Stimulated activated CD8-positive, alpha-beta memory T cell treated with anti-CD3 and anti-CD28 coated beads, Interleukin-7, amount 100 ng/mL, for 24 hours (primary cell): ENCODE measurements at regions not wholly inside any gene's neighbourhood (a gene's known extent, or its start where the extent isn't known, plus 50 kb on each side); places are given as distances from the start of the nearest gene placed in this dataset.

ENCODE experiments used
- DNase-seq: peaks from one replicate; pipeline ENCODE4 v3.0.0-alpha.2; 2020; ENCODE audit warnings: low read depth

DNA sequence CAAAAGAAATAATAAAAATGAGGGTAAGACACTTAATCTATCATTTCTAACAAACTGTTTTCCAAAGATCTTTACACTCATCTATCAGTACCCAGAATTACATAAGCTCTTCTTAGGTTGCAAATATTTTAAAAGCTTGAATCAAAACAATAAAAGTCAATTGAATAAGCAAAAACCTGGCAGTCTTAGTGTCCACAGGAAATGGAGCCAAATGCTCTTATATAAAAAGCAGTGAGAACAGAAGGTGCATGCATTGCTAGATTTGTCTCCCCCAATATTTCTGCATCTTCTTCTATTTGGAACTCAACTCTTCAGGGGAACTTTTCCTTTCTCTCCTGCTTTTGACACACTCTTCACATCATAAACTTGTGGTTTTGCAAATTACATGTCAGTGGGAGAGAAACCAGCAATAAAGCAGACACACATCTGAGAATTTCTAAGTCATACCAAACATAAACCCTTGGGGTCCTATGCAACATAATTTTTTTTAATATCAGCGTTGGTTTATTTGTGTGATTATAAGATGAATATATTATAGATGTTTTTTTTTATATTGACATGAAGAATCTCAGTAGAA is 343.9 kb upstream of the ACVR2A start:
- DNase-seq, result no peak

DNA sequence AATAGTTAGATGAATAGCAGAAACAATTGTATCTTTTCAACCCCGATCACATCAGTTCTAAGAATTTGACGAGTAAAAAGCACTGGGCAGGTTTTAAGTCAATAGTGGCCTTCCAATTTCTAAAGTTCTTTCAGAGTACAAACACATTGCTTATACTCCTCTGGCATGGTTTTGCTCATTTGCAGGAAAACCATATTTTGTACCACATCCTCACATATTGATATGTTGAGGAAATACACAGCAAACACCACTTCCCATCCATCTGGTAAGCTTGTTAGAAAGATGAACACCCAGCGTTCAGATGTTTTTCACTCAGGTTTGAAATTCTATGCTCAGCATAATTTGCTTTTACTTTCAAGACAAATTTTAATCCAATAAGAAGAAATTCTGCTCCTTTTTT is 344.6 kb upstream of the ACVR2A start:
- no peak for DNase-seq

- no peak for DNase-seq
Measured at GRCh38 chr2:147499785-147500184, 345.0 kb upstream of the ACVR2A start.

GRCh38 chr2:147495734-147496133 is 349.1 kb upstream of the ACVR2A start:
- no peak for DNase-seq

GRCh38 chr2:147492471-147492870 is 352.4 kb upstream of the ACVR2A start:
- no peak for DNase-seq

DNA sequence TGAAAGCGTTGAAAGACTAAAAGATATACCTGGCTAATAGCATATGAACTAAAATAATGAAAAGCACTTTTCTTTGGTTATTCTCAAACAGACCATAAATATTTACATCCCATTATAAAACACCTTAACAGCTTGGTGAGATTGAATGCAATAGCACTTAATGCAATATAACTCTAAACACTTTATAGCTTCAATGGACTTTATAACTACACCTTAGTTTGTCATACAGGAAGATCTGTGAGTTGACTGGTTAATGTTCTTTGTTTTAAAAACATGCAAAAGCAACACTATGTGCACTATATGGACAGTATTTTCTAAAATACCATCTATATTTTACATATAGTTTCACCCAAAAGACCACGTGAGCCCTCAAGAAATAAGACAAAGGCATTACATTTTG is 353.3 kb upstream of the ACVR2A start:
- DNase-seq, result no peak

DNA sequence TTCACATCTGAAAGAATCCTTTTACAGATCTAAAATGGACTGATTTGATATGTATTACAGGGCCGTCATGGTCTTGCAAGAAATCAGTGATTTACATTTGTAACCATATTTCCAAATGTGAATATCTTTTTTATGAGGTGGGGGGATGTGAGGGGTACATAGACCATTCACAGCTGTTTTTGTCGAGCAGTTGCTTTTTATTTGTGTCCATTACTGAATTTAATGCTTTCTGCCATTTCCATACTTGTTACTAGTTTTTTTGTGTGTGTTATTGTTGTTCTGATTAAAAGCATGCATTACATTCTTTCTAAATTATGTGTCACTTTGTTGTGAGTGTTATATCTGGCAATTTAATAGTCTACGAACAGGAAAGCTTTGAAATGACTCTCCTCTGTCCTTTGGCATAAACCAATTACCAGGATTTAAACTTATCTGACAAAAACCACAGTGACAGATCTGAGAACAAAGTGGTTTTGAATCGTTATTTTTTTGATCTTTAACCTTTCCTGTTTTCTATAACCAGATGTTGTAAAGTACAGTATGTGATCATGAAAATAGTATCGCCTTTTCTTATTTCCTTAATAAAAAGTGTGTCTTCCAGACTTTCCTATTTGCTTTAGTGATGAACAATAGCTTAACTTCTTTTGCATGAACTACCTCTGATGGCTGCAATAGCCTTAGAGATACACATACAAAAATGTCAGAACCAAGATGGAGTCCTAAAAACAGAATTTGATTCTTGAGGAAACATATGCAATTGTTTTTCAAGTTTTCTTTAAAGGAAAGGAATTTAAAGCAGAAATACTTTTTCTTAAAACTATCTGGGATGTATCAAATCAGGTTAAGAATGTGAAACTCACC is 354.2 kb upstream of the ACVR2A start:
- no peak for DNase-seq

DNA sequence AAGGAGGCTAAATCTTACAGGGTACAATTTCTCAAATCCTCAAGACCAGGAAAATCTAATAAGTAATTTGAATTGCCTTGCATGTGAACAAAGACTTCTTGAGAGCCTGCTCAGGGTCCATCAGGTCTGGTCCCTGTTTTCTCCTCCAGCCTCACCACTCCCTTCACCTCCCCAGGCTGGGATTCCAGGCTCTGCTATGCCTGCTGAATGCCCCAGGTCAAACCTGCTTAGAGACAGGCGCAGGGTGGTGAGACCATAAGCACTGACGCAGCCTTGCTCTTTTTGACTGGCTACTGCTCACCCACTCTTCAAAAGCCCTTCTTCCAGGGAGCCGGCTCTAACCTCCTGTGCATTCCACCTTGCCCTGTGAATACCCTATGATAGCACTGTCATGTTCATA is 356.4 kb upstream of the ACVR2A start:
- DNase-seq, result no peak

DNA sequence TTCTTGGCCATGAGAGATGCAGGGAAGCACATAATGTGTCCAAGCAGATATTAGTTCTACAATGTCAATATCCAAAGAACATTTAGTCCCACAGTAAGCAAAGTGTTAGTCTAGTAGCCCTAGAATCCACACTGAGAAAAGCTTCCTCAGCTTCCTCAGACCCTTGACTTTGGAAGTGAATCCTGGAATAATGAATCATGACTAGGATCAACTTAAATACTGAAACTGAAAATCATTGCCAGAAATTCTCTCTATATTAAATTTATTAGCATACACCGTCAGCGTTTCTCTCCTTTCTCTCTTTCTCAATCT is 356.9 kb upstream of the ACVR2A start:
- no peak for DNase-seq

DNA sequence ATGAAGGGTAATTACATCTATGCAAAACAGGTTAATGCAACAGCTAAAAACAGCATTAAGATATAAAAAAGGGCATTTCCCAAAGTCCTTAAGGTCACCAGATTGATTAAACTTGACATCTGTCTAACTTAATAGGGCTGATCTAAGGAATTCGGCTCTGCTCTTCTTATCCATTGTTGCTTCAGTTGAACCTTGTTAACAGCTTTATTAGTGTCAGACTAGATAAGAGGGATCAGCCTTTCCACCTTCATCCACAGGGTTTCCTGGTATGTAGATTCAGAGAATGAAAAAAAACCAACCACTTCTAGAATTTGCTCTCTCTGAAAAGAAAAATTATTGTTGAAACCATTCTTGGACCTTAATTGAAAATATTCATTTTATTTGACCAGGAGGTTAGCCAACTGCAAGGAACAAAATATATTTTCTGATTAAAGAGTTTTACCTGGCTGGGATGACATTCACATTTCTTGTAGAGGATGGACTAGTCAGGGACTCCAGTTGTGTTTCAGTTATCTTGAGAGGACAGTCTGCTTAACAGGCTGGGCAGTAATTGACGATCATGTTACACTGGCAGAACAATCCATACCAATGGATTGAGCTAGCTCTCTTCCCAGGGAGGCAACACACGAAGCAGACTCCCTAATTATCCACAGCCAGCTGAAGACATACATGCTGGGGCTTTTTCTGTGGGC is 357.4 kb upstream of the ACVR2A start:
- no peak for DNase-seq

DNA sequence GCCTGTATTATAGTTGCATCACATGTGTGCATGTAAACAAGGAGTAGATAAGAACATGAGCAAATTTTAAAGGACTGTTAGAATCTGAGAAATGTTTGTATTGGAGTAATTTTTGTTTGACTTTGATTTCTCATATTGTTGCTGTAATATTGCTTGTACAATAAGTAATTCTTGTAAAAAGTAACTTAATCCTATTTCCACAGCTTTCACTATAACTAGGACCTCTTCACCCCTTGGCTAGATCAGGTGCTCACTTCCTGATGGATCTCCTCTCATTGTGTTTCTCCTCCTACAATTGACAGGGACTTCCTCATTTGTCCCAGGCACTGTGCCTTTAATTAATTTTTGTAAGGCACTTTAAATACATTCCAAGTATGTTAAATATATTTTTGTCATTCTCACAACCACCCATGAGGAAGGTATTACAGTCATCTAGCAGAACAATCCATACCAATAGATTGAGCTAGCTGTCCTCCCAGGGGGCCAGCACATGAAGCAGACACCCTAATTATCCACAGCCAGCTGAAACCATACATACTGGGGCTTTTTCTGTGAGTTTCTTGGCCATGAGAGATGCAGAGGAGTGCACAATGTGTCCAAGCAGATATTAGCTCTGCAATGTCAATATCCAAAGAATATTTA is 359.5 kb upstream of the ACVR2A start:
- DNase-seq, result no peak

GRCh38 chr2:147483911-147484310 is 360.9 kb upstream of the ACVR2A start:
- no peak for DNase-seq

GRCh38 chr2:147482916-147483669 is 361.7 kb upstream of the ACVR2A start:
- no peak for DNase-seq

DNA sequence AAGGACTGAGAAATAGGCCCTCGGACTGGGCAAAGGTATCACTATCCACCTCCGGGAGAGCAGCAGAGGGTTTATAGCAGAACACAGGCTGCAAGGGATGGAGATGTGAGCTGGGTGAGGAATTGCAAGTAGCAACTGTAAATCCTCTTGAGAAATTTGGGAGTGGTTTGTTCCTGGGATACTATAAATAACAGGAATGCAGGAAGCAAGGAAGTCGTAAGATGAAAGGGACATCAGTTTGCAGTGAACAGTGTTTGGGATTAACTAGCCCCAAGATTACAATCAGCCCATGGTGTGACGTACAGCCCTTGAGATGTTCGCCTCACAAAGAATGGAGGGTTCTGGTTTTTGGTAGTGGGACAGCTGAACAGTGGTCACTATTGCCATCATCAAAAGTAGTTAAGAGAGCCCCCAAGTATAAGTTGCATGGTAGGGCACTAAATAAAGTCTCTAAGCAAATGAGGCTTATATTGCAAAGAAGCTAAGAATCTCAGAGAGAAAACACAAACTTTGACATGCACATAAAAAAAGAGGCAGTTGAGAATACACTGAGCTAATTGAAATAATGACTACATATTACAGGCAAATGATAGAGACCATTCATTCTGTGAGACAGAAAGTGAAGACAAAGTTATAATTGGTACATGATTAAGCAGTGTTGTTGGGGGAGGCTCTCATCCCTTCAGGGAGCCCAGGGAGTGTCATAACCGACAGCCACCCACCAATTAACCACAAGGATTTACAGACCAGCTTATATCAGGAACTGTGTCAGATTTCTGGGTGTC is 362.5 kb upstream of the ACVR2A start:
- DNase-seq, result no peak

GRCh38 chr2:147479358-147479757 is 365.5 kb upstream of the ACVR2A start:
- no peak for DNase-seq

- no peak for DNase-seq
Measured at GRCh38 chr2:147473075-147473474, 371.8 kb upstream of the ACVR2A start.

DNA sequence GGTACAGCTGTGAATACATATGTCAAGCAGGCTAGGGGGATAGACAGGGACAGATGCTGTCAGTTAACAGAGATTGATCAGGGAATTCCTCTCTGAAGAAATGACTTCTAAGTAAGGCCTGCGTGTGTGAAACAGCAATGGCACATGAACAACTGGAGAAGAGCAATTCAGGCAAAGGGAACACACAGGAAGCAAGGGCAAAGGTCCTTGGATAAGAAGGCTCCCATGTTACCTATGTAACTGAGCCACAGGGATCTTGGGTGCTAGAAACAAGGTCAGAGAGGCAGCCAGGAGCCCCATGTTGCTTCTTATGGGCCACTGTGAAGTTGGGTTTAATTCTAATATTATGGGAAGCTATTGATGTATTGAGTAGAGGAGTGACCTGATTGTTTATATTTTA is 373.7 kb upstream of the ACVR2A start:
- no peak for DNase-seq

- no peak for DNase-seq
Measured at GRCh38 chr2:147469471-147469870, 375.4 kb upstream of the ACVR2A start.

GRCh38 chr2:147468963-147469362 is 375.9 kb upstream of the ACVR2A start:
- DNase-seq, result no peak

DNA sequence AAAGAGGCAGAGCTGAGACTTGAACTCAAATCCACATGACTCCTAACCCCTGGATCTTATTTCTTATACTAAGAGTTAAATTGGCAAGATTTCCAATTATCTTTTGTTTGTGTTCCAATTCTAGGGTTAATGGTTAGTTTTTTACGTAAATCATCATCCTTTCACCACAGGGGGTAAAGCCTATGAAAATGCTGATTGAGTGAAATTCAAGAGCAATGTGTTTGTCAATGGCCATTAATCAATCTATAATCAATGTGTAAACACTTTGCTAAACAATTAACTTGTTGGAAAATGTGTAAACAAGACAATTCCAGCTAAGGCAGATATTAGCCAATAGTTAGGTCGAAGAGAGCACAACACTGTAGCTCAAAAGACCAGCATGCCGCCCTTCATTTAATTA is 376.5 kb upstream of the ACVR2A start:
- DNase-seq, result no peak

DNA sequence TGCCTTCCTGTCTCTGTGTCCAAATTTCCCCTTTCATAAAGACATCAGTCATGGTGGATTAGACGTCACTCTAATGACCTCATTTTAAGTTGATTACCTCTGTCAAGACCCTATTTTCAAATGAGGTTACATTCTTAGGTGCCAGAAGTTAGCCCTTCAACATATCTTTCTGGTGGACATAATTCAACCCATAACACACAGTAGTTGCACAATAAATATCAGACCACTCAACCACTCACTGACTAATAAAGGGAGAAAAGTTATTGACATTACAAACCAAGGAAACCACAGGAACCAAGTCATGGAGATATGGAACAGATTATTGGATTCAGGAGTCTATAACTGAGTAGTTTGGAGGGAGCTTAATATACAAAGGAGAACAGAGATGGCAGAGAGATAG is 377.4 kb upstream of the ACVR2A start:
- DNase-seq, result no peak
